Amygdala (tissue), 56 donors: ENCODE measurements at regions not wholly inside any gene's neighbourhood (a gene's known extent, or its start where the extent isn't known, plus 50 kb on each side); places are given as distances from the start of the nearest gene placed in this dataset.

Source experiments
- DNase-seq, 56 donors: peaks; one replicate each; lab custom pipeline; 2025; lab: John Stamatoyannopoulos, UW

GRCh38 chr14:29197557-29197956, 431.0 kb downstream of the FOXG1 start:
- no peak for DNase-seq

GRCh38 chr14:29205658-29206057, 439.1 kb downstream of the FOXG1 start:
- DNase-seq: no peak

DNA sequence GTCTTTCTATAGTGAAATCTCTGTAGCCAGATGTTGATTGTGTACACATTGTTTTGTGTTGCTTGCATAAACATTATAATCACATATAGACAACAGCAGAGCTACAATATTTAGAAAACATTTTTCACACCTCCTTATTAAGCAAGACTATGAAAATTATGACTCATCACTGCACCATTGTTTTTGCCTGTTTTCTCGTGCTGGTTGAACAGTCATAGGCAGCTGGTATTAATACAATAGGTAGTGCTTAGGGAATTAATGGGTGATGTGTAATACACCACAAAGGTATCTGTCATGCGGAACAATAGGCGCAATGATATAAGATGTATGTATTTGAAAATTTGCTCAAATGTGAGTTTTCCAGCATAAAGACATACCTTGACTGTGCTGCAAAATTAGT, 449.3 kb downstream of the FOXG1 start:
- no peak for DNase-seq

- no peak for DNase-seq
Observed at GRCh38 chr14:29216268-29217232, 450.0 kb downstream of the FOXG1 start.

DNA sequence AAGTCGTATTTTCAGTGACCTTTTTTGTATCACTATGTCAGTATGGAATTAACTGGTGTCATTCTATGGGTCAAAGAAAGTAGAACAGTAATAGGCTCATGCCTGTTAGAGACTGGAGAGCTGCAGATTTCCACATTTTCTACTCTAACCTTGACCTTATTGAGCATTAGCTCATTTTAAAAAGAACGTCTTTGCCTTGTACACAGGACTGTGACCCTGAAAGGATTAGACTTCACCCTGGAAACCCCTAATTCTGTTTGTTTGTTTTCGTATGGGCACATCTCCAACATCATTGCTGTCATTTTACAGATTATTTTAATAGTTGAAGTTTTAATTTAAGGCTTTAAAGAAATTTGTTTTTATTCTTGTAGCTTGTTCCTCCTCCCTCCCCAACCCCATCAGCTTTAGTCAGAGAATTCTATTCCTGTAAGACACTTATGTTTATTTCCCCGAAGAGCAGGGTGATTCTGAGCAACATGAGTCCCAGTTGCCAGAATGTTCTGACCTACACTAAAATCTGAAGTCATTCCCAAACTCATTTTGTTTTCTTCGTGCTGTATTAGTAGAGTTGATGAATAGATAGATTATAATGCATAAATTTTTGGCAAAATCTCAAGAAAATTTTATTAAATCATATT, 451.3 kb downstream of the FOXG1 start:
- DNase-seq: no peak

GRCh38 chr14:29220072-29220471, 453.5 kb downstream of the FOXG1 start:
- no peak for DNase-seq

DNA sequence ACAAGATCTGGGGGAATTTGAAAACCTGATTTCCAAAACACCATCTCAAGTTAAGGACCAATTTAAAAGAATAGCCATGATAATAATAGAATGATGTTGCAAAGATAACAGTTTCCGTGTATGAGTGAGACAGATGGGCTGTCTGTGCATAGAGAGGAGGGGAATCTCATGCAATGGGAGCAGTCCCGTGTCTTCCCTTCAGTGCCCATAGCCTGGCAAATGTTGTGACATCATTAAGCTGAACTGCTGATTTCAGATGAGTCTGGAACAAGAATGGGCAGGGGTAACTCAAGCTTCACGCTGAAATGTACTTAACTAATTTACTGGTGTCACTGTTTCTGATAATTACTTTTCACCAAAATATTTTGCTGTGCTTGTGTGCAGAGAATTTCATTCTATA, 454.0 kb downstream of the FOXG1 start:
- DNase-seq: no peak

GRCh38 chr14:29222006-29222405, 455.4 kb downstream of the FOXG1 start:
- no peak for DNase-seq

- peak in 13 of 56 donors; percentile 1 to 43 (median 7) for DNase-seq
Observed at GRCh38 chr14:29222671-29223268, 456.2 kb downstream of the FOXG1 start.

- no peak for DNase-seq
Observed at GRCh38 chr14:29223947-29224346, 457.4 kb downstream of the FOXG1 start.

GRCh38 chr14:29227631-29228030, 461.0 kb downstream of the FOXG1 start:
- no peak for DNase-seq

GRCh38 chr14:29232153-29232552, 465.6 kb downstream of the FOXG1 start:
- DNase-seq: no peak

GRCh38 chr14:29232711-29233110, 466.1 kb downstream of the FOXG1 start:
- DNase-seq: no peak

DNA sequence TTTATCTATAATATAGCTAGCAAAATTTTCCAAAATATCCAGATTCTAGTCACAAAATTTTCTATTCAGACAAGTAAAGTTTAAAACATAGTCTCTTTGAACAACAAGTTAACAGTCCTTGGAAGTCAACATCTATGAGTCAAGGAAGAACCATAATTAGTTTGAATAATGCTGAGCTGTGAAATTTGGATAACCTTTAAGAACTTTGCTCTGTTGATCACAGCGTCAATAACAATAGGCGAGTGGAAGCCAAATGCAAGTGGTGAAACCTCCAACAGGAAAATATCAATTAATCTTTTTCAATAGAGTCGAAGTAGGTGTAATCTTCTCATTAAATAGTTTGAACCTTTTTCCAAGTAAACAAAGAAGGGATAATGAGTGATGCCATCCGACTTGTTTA, 466.6 kb downstream of the FOXG1 start:
- DNase-seq: no peak

DNA sequence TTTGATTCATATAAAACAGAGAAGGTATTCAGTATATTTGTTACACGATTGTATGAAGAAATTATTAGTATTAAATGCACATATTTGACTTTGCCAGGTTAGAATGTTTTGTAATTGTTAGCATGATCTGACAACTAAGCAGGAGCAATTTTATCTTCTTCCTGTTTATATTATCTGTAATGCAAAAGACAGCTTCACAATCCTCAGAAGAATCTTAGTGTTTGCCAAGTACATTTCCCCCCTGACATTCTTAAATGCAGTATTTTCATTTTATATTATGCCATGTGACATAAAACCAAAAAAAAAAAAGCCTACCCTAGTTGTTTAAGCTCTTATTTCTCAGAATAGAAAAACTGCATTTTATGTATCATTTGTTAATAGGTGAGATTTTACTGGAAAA, 469.4 kb downstream of the FOXG1 start:
- DNase-seq: no peak

DNA sequence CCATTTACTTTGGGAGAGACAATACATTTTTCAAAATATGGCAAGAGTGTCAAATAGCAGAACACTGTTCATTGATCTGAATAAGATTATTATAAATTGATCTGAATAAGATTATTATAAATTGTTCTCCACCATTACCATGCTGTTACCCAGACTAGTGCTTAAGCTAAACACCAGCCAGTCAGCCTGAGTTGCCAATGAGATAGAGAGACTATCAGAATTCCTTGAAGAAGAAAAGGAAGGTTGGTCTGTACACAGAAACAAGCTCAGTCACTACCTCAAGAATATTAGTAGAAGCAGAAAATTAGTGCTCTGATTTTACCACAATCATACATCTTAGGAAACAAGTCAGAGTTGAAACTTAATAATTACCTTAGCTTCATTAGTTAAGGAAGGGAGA, 469.8 kb downstream of the FOXG1 start:
- no peak for DNase-seq

- DNase-seq: no peak
Observed at GRCh38 chr14:29236848-29237247, 470.3 kb downstream of the FOXG1 start.

GRCh38 chr14:29240066-29240465, 473.5 kb downstream of the FOXG1 start:
- DNase-seq: no peak

GRCh38 chr14:29242755-29243754, 476.5 kb downstream of the FOXG1 start:
- DNase-seq: no peak

GRCh38 chr14:29255692-29256091, 489.1 kb downstream of the FOXG1 start:
- DNase-seq: no peak
